Right atrium auricular region (tissue), 2 donors: ENCODE measurements at regions not wholly inside any gene's neighbourhood (a gene's known extent, or its start where the extent isn't known, plus 50 kb on each side); places are given as distances from the start of the nearest gene placed in this dataset.

Experiments used
- DNase-seq: peaks from one replicate; pipeline ENCODE4 v3.0.0-alpha.2; 2019; ENCODE audit warnings: low spot score
- H3K27ac ChIP-seq, 2 donors: fragments of 200-600 bp; sonication (generic); 1 replicate in 1 of 2; 2 replicates in 1 of 2; pipeline ENCODE4 v1.5.1; 2016 to 2019
- H3K27me3 ChIP-seq, 2 donors: fragments of 200-600 bp; sonication (generic); one replicate each; pipeline versions ENCODE4 v1.5.1 to v1.6.0; 2017 to 2019
- H3K36me3 ChIP-seq: fragments of 200-600 bp; sonication (generic); one replicate; pipeline ENCODE4 v1.5.1; 2016
- H3K4me1 ChIP-seq, 2 donors: fragments of 200-600 bp; sonication (generic); one replicate each; pipeline versions ENCODE4 v1.5.1 to v1.6.0; 2017 to 2019
- H3K4me3 ChIP-seq, 2 donors: fragments of 200-600 bp; sonication (generic); 1 replicate in 1 of 2; 2 replicates in 1 of 2; pipeline ENCODE4 v1.5.1; 2017 to 2019; ENCODE audit warnings: mild to moderate bottlenecking in 1 of 2, moderate library complexity in 1 of 2
- H3K9me3 ChIP-seq, 2 donors: fragments of 200-600 bp; sonication (generic); one replicate each; pipeline ENCODE4 v1.5.1; 2019
- TF ChIP-seq, protein P1 (sequence below), 2 donors: fragments of 200-600 bp; sonication (generic); IDR thresholded peaks; one replicate each; pipeline ENCODE4 v1.5.1; 2019; ENCODE audit warnings: antibody characterized with exemption in 2 of 2

GRCh38 chr7:130910949-130911944, 177.2 kb upstream of the KLF14 start:
- Histone ChIP-seq H3K4me1 (peaks cover 0 to 77% of the 10 kb centered on the region in 2 donors), H3K4me3 (peak overlapping the region in 1 of 2 donors; percentile 46), H3K9me3 (no peaks in the 10 kb centered on the region), H3K27me3 (no peaks in the 10 kb centered on the region), H3K36me3 (no peaks in the 10 kb centered on the region), H3K27ac (peak overlapping the region; percentile 78 to 88)
- TF ChIP-seq, protein P1, sequence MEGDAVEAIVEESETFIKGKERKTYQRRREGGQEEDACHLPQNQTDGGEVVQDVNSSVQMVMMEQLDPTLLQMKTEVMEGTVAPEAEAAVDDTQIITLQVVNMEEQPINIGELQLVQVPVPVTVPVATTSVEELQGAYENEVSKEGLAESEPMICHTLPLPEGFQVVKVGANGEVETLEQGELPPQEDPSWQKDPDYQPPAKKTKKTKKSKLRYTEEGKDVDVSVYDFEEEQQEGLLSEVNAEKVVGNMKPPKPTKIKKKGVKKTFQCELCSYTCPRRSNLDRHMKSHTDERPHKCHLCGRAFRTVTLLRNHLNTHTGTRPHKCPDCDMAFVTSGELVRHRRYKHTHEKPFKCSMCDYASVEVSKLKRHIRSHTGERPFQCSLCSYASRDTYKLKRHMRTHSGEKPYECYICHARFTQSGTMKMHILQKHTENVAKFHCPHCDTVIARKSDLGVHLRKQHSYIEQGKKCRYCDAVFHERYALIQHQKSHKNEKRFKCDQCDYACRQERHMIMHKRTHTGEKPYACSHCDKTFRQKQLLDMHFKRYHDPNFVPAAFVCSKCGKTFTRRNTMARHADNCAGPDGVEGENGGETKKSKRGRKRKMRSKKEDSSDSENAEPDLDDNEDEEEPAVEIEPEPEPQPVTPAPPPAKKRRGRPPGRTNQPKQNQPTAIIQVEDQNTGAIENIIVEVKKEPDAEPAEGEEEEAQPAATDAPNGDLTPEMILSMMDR (IDR thresholded peaks at IDR 0.05): no peak
- peak; percentile 18 for DNase-seq

DNA sequence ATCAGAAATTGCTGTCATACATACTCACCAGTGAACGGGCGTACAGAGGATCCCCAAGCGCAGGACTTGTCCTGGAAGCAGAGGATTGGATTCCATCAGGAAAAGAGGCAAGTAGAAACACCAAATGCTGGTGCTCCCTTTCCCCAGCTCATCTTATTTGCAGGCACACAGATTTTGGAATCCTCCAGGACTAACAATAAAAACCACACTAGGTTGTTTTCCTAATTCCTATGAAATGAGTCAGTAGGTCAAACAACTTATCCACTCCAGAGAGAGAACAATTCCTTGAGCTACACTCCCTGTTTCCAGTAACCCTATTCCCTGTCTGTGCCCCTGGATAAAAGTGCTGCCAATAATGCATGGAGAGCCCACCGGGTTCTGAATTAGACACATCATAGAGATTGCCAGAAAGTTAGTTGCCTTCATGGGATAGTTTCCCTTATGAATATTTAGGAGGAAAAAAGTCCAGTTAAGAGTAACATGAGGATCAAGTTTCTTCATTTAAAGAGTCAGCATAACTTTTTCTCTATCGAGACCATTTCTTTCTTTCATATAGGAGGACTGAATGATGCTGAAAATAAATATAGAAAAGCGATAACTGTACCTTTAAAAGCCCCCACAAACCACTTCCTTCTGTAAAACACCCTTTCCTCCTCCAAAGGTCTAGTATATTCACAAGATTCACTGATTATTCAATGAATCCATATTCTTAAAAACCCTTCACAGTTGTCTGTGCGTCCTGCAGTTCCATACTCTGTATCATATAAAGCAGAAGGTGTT, 178.3 kb upstream of the KLF14 start:
- Histone ChIP-seq H3K27me3 (no peaks in the 10 kb centered on the region), H3K4me3 (peak overlapping the region; percentile 27 to 46), H3K36me3 (no peaks in the 10 kb centered on the region), H3K27ac (peak overlapping the region; percentile 78 to 88), H3K4me1 (peaks cover 0 to 85% of the 10 kb centered on the region in 2 donors), H3K9me3 (no peaks in the 10 kb centered on the region)
- DNase-seq: peak; percentile 48
- TF ChIP-seq, protein P1 (IDR thresholded peaks at IDR 0.05): no peak

GRCh38 chr7:130912862-130913638, 179.0 kb upstream of the KLF14 start:
- Histone ChIP-seq H3K36me3 (no peaks in the 10 kb centered on the region), H3K27ac (peak overlapping the region; percentile 78 to 88), H3K27me3 (no peaks in the 10 kb centered on the region), H3K4me3 (peak overlapping the region; percentile 27 to 46), H3K9me3 (no peaks in the 10 kb centered on the region), H3K4me1 (peaks cover 0 to 89% of the 10 kb centered on the region in 2 donors)
- peak; percentile 89 for DNase-seq
- TF ChIP-seq, protein P1 (IDR thresholded peaks at IDR 0.05): no peak

DNA sequence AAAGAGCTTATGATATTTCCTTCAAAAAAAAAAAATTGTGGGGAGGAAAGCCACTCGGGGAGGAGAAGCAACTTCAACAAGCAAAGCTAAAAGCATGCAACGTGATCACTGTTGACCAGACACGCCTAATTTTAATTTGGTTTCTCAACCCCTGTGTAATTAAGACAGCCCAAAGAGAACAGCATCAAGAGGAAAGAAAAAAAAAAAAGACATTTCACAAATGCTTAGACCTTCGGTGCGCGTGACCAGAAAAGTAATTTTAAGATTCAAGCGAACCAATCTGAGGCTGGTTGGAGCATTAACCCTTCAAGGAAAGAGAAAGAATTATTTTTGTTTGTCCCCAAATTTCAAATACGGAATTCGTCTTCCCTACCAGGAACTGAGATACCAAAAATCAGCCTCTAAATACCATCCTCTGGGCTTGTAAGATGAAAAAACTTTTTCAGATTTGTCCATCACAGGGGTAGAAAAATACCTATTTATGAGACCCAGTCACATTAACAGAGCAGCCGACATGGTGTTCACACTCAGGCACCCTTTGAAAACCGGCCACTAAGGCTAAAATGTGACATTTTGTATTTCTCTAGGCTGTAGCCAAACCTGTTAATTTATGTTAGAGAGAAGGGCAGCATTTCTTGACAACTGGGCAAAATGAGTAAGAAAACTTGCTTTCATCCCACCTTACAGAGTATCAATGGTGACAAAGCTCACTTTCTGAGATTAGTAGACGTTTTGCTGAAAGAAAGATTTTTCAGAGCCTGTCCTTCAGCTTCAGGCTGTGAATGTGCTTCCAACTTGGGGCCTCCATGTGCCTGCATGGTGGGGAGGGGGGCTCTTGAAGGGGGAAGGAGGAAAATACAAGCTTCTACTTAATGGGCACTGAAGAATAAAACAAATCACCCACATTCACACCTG, 179.9 kb upstream of the KLF14 start:
- H3K9me3 ChIP-seq: no peaks in the 10 kb centered on the region
- peak overlapping the region; percentile 78 to 88 for H3K27ac ChIP-seq
- peaks cover 0 to 95% of the 10 kb centered on the region in 2 donors for H3K4me1 ChIP-seq
- no peaks in the 10 kb centered on the region for H3K36me3 ChIP-seq
- H3K4me3 ChIP-seq: peak overlapping the region; percentile 27 to 46
- DNase-seq: no peak
- TF ChIP-seq, protein P1 (IDR thresholded peaks at IDR 0.05): no peak
- no peaks in the 10 kb centered on the region for H3K27me3 ChIP-seq
